IMR-90 (cell line): ENCODE measurements at regions not wholly inside any gene's neighbourhood (a gene's known extent, or its start where the extent isn't known, plus 50 kb on each side); places are given as distances from the start of the nearest gene placed in this dataset.

Experiments
- ATAC-seq: fragments of 200-7000 bp; cut with Tn5 transposase; 2 replicates; pipeline ENCODE4 v1.9.1; 2020; ENCODE audit warnings: low read depth, mild to moderate bottlenecking, moderate library complexity
- BruUV-seq: library from RNA; stranded (reverse); fragments of 400-500 nt; replicated peaks from 2 replicates; lab custom pipeline; 2021; lab: Mats Ljungman, UMichigan
- CTCF ChIA-PET: fragments of 300-600 bp; formaldehyde crosslinking; extraction: SDS; loops from one replicate; lab custom pipeline; 2021; ENCODE audit warnings: antibody characterized with exemption; lab: Yijun Ruan, JAX
- POLR2A ChIA-PET: fragments of 300-600 bp; sonication (Branson Sonifier 250); formaldehyde crosslinking; loops from one replicate; lab custom pipeline; 2022; ENCODE audit warnings: antibody characterized with exemption; ENCODE audit not compliant: unreplicated experiment; lab: Charles Lee
- DNase-seq: peaks from one replicate; pipeline ENCODE4 v3.0.0; 2013
- H2AFZ ChIP-seq: replicated peaks from 2 replicates; pipeline ENCODE3; 2013; ENCODE audit warnings: low read length, mild to moderate bottlenecking; ENCODE audit not compliant: poor library complexity
- H2AK5ac ChIP-seq: 2 replicates; pipeline ENCODE4 v1.6.1; 2013; ENCODE audit warnings: low read depth, low read length, inconsistent platforms
- H2AK9ac ChIP-seq: replicated peaks from 2 replicates; pipeline ENCODE3; 2013; ENCODE audit warnings: mild to moderate bottlenecking, low read depth, low read length, moderate library complexity; ENCODE audit not compliant: poor library complexity
- H2BK120ac ChIP-seq: 2 replicates; pipeline ENCODE4 v1.6.1; 2013; ENCODE audit warnings: low read depth, low read length, inconsistent platforms
- H2BK15ac ChIP-seq: 3 replicates; pipeline ENCODE4 v1.6.1; 2013; ENCODE audit warnings: low read depth, low read length, inconsistent platforms
- H2BK20ac ChIP-seq: 2 replicates; pipeline ENCODE4 v1.6.1; 2013; ENCODE audit warnings: low read depth, mild to moderate bottlenecking, inconsistent platforms, low read length, moderate library complexity
- H2BK5ac ChIP-seq: 2 replicates; pipeline ENCODE4 v1.6.1; 2013; ENCODE audit warnings: mild to moderate bottlenecking, low read depth, low read length, inconsistent platforms; ENCODE audit not compliant: poor library complexity, severe bottlenecking
- H3K14ac ChIP-seq: replicated peaks from 2 replicates; pipeline ENCODE4 v1.6.1; 2013; ENCODE audit warnings: low read depth, low read length, inconsistent platforms
- H3K18ac ChIP-seq: 2 replicates; pipeline ENCODE4 v1.6.1; 2013; ENCODE audit warnings: low read depth, low read length, control low read depth
- H3K23ac ChIP-seq: 2 replicates; pipeline ENCODE4 v1.6.1; 2013; ENCODE audit warnings: low read depth, low read length, inconsistent platforms
- H3K27ac ChIP-seq: 2 replicates; pipeline ENCODE4 v1.5.1; 2013; ENCODE audit warnings: mild to moderate bottlenecking, control low read depth, low read length; ENCODE audit not compliant: insufficient read depth
- H3K27me3 ChIP-seq: 2 replicates; pipeline ENCODE4 v1.6.1; 2013; ENCODE audit warnings: low read length; ENCODE audit not compliant: control insufficient read depth, insufficient read depth
- H3K36me3 ChIP-seq: 2 replicates; pipeline ENCODE4 v1.6.1; 2013; ENCODE audit warnings: low read length, mixed read lengths; ENCODE audit not compliant: control insufficient read depth, insufficient read depth
- H3K4ac ChIP-seq: 2 replicates; pipeline ENCODE4 v1.6.1; 2013; ENCODE audit warnings: low read depth, low read length, inconsistent platforms
- H3K4me1 ChIP-seq: 2 replicates; pipeline ENCODE4 v1.6.1; 2013; ENCODE audit warnings: low read length, mixed read lengths; ENCODE audit not compliant: control insufficient read depth, insufficient read depth
- H3K4me2 ChIP-seq: 2 replicates; pipeline ENCODE4 v1.6.1; 2013; ENCODE audit warnings: low read depth, mild to moderate bottlenecking, control low read depth, low read length, moderate library complexity
- H3K4me3 ChIP-seq: 2 replicates; pipeline ENCODE4 v1.5.1; 2013; ENCODE audit warnings: low read depth, mild to moderate bottlenecking, control low read depth, low read length, moderate library complexity; ENCODE audit not compliant: insufficient read depth
- H3K56ac ChIP-seq: 2 replicates; pipeline ENCODE4 v1.6.1; 2013; ENCODE audit warnings: low read length, inconsistent platforms; ENCODE audit not compliant: insufficient read depth; ENCODE audit errors: extremely low read depth
- H3K79me1 ChIP-seq, 2 experiments: 2 replicates each; pipeline ENCODE4 v1.6.1; 2013; ENCODE audit warnings: low read length in 2 of 2, inconsistent platforms in 1 of 2, low read depth in 1 of 2
- H3K9ac ChIP-seq: 2 replicates; pipeline ENCODE4 v1.6.1; 2013; ENCODE audit warnings: low read depth, low read length, control low read depth
- H3K9me1 ChIP-seq: 2 replicates; pipeline ENCODE4 v1.6.1; 2013; ENCODE audit warnings: low read length, inconsistent platforms; ENCODE audit not compliant: insufficient read depth
- H3K9me3 ChIP-seq: 2 replicates; pipeline ENCODE4 v1.6.1; 2013; ENCODE audit warnings: low read length; ENCODE audit not compliant: control insufficient read depth, insufficient read depth
- H4K20me1 ChIP-seq: 2 replicates; pipeline ENCODE4 v1.6.1; 2013; ENCODE audit warnings: low read length, inconsistent platforms; ENCODE audit not compliant: insufficient read depth
- H4K5ac ChIP-seq: 2 replicates; pipeline ENCODE4 v1.6.1; 2013; ENCODE audit warnings: mild to moderate bottlenecking, low read depth, low read length, control low read depth
- H4K8ac ChIP-seq, 2 experiments: 2 replicates each; pipeline ENCODE4 v1.6.1; 2013; ENCODE audit warnings: low read depth in 2 of 2, low read length in 2 of 2, control low read depth in 1 of 2, inconsistent platforms in 1 of 2
- H4K91ac ChIP-seq: 2 replicates; pipeline ENCODE4 v1.6.1; 2013; ENCODE audit warnings: low read depth, low read length, inconsistent platforms; ENCODE audit not compliant: insufficient read depth
- CEBPB ChIP-seq: IDR thresholded peaks from 2 replicates; pipeline ENCODE4 v1.6.1; 2012; ENCODE audit warnings: low read depth, low read length, improper control_type of control experiment
- CHD1 ChIP-seq: IDR thresholded peaks from 2 replicates; pipeline ENCODE4 v1.6.1; 2012; ENCODE audit warnings: low read depth, low read length, improper control_type of control experiment
- CTCF ChIP-seq: conservative IDR thresholded peaks from 2 replicates; pipeline ENCODE4 v1.5.1; 2012; ENCODE audit warnings: mild to moderate bottlenecking, low read depth, low read length, improper control_type of control experiment
- FOS ChIP-seq: fragments of 150-350 bp; IDR thresholded peaks from 2 replicates; pipeline ENCODE4 v1.6.1; 2016; ENCODE audit warnings: low read depth, low read length
- MAFK ChIP-seq: IDR thresholded peaks from 2 replicates; pipeline ENCODE4 v1.6.1; 2012; ENCODE audit warnings: low read depth, low read length, improper control_type of control experiment
- RAD21 ChIP-seq: IDR thresholded peaks from 2 replicates; pipeline ENCODE4 v1.6.1; 2012; ENCODE audit warnings: low read length, improper control_type of control experiment
- RCOR1 ChIP-seq: IDR thresholded peaks from 2 replicates; pipeline ENCODE4 v1.6.1; 2012; ENCODE audit warnings: mild to moderate bottlenecking, low read length, improper control_type of control experiment; ENCODE audit not compliant: insufficient replicate concordance
- RFX5 ChIP-seq: IDR thresholded peaks from 2 replicates; pipeline ENCODE4 v1.8.0; 2012; ENCODE audit warnings: low read depth, mild to moderate bottlenecking, low read length, moderate library complexity
- USF2 ChIP-seq: fragments of 150-350 bp; IDR thresholded peaks from 2 replicates; pipeline ENCODE4 v1.6.1; 2017; ENCODE audit warnings: mild to moderate bottlenecking, antibody characterized with exemption, low read length, low read depth
- WGBS, 2 experiments: methylation state at CpG; one replicate each; pipeline versions ENCODE4 v1.1.5 to v1.1.7; 2013; ENCODE audit warnings: missing lambda C conversion rate in 2 of 2; ENCODE audit not compliant: insufficient read length in 1 of 2; ENCODE audit errors: extremely low coverage in 2 of 2; 5-methylcytosine and 5-hydroxymethylcytosine counted together
- dilution Hi-C: fragments of 300-500 bp; cut with HindIII; formaldehyde crosslinking; loops from one replicate; pipeline ENCODE4 v1.14.3; 2018; ENCODE audit warnings: low sequenced_read_pairs; ENCODE audit not compliant: unreplicated experiment
- in situ Hi-C: fragments of 300-500 bp; cut with MboI; formaldehyde crosslinking; loops from 3 replicates; pipeline ENCODE4 v1.14.3; 2019; ENCODE audit warnings: low sequenced_read_pairs, inconsistent platforms, mixed read lengths
- intact Hi-C: fragments of 100-400 bp; cut with micrococcal nuclease; formaldehyde crosslinking; loops from 2 replicates; pipeline ENCODE4 v1.10.0; 2022

GRCh38 chr18:33507019-33507418 lies 66.5 kb upstream of the CCDC178 start:
- TF ChIP-seq RFX5 (no peak), CEBPB (no peak), FOS (no peak), CHD1 (no peak), RAD21 (no peak), RCOR1 (no peak), USF2 (no peak), MAFK (no peak), CTCF (no peak)
- Histone ChIP-seq H3K14ac (no peak overlapping the region), H2BK15ac (no peak overlapping the region), H3K4ac (no peak overlapping the region), H3K27me3 (no peaks in the 10 kb centered on the region), H4K20me1 (no peaks in the 10 kb centered on the region), H3K4me1 (no peaks in the 10 kb centered on the region), H2AK5ac (no peak overlapping the region), H3K4me2 (no peak overlapping the region), H3K9me3 (no peaks in the 10 kb centered on the region), H2BK120ac (no peak overlapping the region), H4K91ac (no peak overlapping the region), H4K8ac (no peak overlapping the region), H3K9ac (no peak overlapping the region), H4K5ac (no peak overlapping the region), H2BK5ac (no peak overlapping the region), H3K27ac (no peak overlapping the region), H3K9me1 (no peaks in the 10 kb centered on the region), H2AK9ac (no peak overlapping the region), H3K4me3 (no peak overlapping the region), H2BK20ac (no peak overlapping the region), H3K23ac (no peak overlapping the region), H3K18ac (no peak overlapping the region), H3K56ac (no peak overlapping the region), H2AFZ (no peak overlapping the region), H3K79me1 (no peaks in the 10 kb centered on the region), H3K36me3 (no peaks in the 10 kb centered on the region)
- BruUV-seq, result no TSS peak
- DNase-seq (no peak), ATAC-seq (no peak)
- dilution Hi-C loops, result no loop called here
- WGBS, 2 experiments, result no CpG with 5 or more reads among the region's 1 CpG
- CTCF ChIA-PET, result no interaction called here
- POLR2A ChIA-PET, result no interaction called here
- in situ Hi-C loops, result no loop called here
- intact Hi-C loops, result loop anchor here (10.0 kb wide), 1 partner anchor 258 kb away; no protein-coding TSS in a partner anchor
